ENCODE measurements at regions not wholly inside any gene's neighbourhood (a gene's known extent, or its start where the extent isn't known, plus 50 kb on each side); places are given as distances from the start of the nearest gene placed in this dataset.
"Not testable (repeated sequence)": the region's sequence is repeated elsewhere in the genome, so short reads cannot be mapped to it uniquely, and the experiment has no call there.

DNA sequence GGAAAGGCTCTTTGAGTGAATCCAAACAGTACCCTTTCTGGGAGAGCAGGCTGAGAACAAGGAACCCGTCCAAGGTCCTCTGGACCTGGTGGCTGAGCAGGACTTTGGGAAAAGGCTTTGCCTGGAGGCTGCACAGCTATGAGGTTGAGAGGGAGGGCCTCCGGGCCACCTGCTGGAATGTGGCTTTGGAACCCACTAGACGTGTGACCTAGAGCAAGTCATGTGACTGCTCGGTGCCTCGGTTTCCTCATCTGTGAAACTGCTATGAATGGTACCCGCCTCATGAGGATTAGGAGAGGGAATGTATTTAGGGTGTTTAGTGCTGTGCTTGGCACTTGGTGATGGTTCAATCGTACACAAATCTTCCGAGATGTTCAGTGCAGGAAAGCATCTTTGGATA lies 50.4 kb downstream of the HAPSTR1 start:
- no peak for DNase-seq (ENCODE audit: low read depth in 2 of 2)

DNA sequence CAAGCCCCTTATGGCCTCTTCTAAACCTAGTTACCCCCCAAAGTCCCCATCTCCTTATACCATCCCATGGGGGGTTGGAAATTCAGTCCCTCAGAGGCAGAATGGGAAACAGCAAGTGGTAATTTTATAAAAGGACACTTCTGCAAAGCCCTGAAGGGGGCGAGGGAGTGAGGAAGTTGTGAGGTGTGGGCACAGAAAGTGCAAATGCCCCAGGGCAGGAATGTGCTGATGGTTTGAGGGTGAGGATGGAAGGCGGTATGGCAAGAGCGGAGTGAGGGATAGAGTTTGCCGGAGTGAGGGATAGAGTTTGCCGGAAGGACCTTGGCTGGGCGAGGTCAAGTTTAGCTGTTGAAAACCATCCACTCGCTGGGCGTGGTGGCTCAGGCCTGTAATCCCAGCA lies 52.7 kb downstream of the HAPSTR1 start:
- no peak for DNase-seq (ENCODE audit: low read depth in 2 of 2)

DNA sequence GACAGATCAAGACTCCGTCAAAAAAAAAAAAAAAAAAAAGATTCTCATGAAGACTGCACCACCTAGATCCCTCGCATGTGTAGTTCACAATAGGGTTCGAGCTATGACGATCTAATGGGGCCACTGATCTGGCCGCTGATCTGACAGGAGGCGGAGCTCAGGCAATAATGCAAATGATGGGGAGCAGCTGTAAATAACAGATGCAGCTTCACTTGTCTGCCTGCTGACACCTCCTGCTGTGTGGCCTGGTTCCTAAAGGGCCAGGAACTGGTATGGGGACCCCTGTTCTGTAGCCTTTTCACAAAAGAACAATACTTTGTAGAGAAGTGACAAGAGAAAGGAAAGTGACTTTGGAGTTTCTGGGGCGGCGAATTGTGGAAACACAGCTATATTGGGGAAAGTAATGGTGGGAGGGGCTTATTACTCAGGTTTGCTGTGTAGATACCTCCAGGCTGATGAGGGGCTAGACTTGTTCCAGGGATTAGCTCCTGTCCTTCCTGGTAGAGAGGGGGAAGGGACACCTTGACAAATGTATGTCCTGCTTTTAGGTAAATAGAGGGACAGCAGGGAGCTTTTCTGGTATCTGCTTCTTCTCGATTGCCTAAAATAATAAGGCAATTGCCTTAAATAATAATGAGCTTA lies 57.1 kb downstream of the HAPSTR1 start:
- no peak for DNase-seq (ENCODE audit: low read depth in 2 of 2)

- no peak for DNase-seq (ENCODE audit: low read depth in 2 of 2)
Measured at GRCh38 chr16:9151074-9151473, 59.6 kb downstream of the HAPSTR1 start.

DNA sequence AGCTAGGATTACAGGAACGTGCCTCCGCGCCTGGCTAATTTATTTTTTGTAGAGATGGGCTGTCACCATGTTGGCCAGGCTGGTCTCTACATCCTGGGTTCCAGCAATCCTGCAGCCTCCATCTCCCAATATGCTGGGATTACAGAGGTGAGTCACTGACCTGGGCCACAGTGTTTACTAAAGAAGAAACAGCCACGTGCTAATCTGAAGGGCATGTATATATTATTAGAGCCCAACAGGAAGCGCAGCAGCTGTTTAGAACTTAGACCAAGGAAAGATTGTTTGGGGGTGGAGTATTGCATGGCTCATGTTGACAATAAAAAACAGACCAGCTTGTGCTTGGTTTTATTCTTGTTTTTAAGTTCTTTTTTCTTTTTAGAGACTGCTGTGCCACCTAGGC lies 60.2 kb downstream of the HAPSTR1 start:
- DNase-seq (ENCODE audit: low read depth in 2 of 2) = peak in 1 of 2 donors; percentile 47

GRCh38 chr16:9152649-9153501 lies 61.4 kb downstream of the HAPSTR1 start:
- DNase-seq (ENCODE audit: low read depth in 2 of 2) = no peak

DNA sequence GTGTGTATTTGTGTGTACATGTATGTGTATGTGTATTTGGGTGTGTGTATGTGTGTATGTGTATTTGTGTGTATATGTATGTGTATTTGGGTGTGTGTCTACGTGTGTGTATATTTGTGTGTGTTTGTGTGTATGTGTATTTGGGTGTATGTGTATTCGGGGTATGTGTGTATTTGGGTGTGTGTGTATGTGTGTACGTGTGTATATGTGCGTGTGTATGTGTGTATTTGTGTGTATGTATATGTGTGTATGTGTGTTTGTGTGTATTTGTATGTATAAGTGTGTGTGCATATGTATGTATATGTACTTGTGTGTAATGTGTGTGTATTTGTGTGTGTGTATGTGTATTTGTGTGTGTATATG lies 62.0 kb downstream of the HAPSTR1 start:
- DNase-seq (ENCODE audit: low read depth in 2 of 2) = no peak

GRCh38 chr16:9154567-9155410 lies 63.3 kb downstream of the HAPSTR1 start:
- DNase-seq (ENCODE audit: low read depth in 2 of 2) = no peak

- DNase-seq (ENCODE audit: low read depth in 2 of 2) = no peak
Measured at GRCh38 chr16:9155871-9156270, 64.4 kb downstream of the HAPSTR1 start.

DNA sequence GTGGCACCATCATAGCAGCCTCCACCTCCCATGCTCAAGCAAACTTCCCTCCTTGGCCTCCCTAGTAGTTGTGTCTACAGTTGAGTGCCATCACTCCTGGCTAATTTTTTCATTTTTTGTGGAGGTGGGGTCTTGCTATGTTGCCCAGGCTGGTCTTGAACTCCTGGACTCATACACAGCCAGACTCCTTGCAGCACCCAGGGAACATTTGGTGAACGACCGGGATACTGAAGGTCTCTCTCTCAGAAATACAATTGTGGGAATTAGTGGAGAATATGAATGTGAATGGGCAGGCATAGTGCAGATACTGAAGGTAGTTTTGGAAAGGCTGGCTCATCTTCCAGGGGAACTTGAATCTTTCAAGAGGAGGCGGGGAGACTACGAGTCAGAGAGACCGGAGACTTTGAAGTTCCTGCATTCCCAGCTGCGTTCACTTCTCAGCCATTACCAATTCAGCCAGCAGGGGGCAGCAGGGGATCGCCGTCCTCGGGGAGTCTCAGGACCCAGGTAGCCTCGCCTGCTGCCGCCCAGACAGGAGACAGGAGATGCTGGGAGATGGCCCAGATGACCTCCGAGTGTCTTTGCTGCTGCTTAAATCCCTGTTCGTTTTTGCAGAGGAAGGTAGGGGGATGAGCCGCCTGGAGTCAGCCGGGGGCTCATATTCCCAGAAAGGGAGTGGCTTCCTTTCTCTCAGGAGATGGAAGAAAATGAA lies 68.6 kb downstream of the HAPSTR1 start:
- peak; percentile 60 to 62 for DNase-seq (ENCODE audit: low read depth in 2 of 2)

DNA sequence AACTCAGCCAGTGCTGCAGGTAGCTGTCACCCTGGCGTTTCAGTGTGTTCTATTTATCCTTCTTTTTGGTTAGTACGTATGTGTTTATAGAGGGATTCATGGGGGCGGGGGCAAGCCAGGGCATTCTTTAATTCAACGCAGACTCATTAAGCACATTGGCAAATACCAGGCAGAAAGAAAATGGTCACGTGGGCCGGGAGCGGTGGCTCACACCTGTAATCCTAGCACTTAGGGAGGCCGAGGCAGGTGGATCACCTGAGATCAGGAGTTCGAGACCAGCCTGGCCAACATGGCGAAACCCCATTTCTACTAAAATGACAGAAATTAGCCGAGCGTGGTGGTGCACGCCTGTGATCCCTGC lies 69.1 kb downstream of the HAPSTR1 start:
- no peak for DNase-seq (ENCODE audit: low read depth in 2 of 2)

- DNase-seq (ENCODE audit: low read depth in 2 of 2) = no peak
Measured at GRCh38 chr16:9165681-9166080, 74.2 kb downstream of the HAPSTR1 start.

DNA sequence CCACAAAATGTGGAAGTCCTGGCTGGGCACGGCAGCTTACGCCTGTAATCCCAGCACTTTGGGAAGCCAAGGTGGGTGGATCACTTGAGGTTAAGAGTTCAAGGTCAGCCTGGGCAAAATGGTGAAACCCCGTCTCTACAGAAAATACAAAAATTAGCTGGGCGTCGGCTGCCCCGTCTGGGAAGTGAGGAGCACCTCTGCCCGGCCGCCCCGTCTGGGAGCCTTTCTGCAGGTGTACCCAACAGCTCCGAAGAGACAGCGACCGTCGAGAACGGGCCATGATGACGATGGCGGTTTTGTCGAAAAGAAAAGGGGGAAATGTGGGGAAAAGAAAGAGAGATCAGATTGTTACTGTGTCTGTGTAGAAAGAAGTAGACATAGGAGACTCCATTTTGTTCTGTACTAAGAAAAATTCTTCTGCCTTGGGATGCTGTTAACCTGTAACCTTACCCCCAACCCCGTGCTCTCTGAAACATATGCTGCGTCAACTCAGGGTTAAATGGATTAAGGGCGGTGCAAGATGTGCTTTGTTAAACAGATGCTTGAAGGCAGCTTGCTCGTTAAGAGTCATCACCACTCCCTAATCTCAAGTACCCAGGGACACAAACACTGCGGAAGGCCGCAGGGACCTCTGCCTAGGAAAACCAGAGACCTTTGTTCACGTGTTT lies 75.0 kb downstream of the HAPSTR1 start:
- DNase-seq (ENCODE audit: low read depth in 2 of 2) = not testable (repeated sequence)

DNA sequence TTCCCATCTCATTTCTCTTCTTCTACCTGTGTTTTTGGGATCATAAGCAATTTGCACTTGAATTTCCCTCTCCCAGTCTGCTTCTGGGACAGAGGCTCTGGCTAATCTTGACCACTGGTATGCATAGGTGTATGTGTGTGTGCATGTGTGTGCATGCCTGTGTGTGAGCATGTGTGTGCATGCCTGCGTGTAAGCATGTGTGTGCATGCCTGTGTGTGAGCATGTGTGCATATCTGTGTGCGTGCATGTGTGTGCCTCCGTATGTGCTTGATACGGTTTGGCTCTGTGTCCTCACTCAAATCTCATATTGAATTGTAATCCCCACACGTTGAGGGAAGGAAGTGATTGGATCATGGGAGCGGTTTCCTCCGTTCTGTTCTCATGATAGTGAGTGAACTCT lies 77.7 kb downstream of the HAPSTR1 start:
- DNase-seq (ENCODE audit: low read depth in 2 of 2) = no peak

- DNase-seq (ENCODE audit: low read depth in 2 of 2) = no peak
Measured at GRCh38 chr16:9170470-9170869, 79.0 kb downstream of the HAPSTR1 start.

DNA sequence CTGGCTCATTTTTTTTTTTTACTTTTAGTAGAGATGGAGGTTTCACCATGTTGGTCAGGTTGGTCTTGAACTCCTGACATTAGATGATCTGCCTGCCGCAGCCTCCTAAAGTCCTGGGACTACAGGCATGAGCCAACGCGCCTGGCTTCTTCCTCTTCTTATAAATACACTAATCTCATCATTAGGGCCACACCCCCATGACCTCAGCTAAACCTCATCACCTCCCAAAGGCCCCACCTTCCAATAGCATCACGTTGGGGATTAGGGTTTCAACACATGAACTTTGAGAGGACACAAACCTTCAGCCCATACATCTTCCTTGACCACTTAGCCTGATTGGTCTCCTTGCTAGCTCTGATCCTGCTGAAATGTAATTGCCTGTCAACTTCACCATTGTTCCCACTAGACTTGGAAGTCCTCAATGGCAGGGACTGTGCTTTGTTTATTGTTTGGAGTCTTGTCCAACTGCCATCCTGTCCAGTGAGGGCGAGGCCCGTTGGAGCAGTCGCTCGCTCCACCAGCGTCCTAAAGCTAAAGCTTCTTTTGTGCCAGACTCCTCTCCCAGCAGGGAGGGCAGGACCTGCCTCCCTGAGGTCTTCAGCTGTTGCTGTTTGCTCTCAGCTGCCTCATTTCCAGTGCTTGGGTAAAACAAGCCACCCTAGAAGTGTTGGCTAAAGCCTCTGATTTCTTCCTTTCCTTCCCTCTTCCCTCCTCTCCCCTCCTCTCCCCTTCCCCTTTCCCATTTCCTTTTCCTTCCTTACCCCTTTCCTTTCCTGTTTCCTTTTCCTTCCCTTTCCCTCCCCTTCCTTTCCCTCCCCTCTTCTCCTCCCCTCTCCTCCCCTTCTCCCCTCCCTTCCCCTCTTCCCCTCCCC lies 85.3 kb downstream of the HAPSTR1 start:
- DNase-seq (ENCODE audit: low read depth in 2 of 2) = no peak

DNA sequence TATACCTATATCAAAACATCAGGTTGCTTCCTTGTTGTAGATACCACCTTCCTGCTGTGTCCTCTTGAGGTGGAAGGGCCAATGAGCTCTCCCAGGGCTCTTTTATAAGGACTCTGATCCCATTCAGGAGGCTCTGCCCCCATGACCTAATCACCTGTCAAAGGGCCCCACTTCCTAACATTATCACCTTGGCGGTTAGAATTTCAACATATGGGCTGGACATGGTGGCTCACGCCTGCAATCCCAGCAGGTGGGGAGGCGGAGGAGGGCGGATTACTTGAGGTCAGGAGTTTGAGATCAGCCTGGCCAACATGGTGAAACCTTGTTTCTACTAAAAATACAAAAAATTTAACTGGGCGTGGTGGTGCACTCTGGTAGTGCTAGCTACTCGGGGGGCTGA lies 86.4 kb downstream of the HAPSTR1 start:
- no peak for DNase-seq (ENCODE audit: low read depth in 2 of 2)

GRCh38 chr16:9183682-9184353 lies 92.4 kb downstream of the HAPSTR1 start:
- DNase-seq (ENCODE audit: low read depth in 2 of 2) = no peak

DNA sequence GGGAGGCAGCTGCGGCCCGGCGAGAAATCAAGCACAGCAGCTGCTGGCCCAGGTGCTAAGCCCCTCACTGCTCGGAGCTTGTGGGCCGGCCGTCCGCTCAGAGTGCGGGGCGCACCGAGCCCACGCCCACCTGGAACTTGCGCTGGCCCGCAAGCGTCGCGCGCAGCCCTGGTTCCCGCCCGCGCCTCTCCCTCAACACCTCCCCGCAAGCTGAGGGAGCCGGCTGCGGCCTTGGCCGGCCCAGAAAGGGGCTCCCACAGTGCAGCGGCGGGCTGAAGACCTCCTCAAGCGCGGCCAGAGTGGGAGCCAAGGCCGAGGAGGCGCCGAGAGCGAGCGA lies 92.9 kb downstream of the HAPSTR1 start:
- no peak for DNase-seq (ENCODE audit: low read depth in 2 of 2)

GRCh38 chr16:9185381-9185780 lies 93.9 kb downstream of the HAPSTR1 start:
- no peak for DNase-seq (ENCODE audit: low read depth in 2 of 2)

All from lung microvascular endothelial cell (primary cell).